A172 (cell line): ENCODE measurements at regions not wholly inside any gene's neighbourhood (a gene's known extent, or its start where the extent isn't known, plus 50 kb on each side); places are given as distances from the start of the nearest gene placed in this dataset.

Experiments
- DNase-seq: peaks from one replicate; pipeline ENCODE4 v3.0.0-alpha.2; 2015; ENCODE audit warnings: low spot score

DNA sequence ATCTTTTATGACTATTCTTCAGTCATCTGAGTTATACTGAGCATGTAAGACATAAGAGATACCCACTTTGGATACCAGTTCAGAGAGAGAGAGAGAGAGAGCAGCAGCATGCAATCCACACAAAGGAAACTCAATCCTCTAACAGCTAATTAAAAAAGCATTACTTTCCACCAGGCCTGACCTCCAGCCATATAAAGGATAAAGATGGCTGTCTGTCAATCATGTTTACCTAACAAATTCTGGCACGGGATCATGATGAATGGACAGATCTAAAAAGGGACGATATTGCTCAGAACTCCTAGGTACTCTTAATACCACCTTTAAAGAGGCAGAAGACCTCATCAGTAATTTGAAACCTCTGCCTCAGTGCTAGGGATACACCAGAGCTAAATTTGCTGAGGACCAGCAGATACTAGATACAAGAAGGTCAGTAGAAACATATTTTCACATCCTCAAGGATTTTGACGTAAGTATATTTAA is 159.2 kb downstream of the RPS12 start:
- no peak for DNase-seq

GRCh38 chr6:132974122-132974521 is 159.8 kb downstream of the RPS12 start:
- DNase-seq: no peak

- DNase-seq: no peak
Measured at GRCh38 chr6:132977413-132977812, 163.0 kb downstream of the RPS12 start.

- no peak for DNase-seq
Measured at GRCh38 chr6:132978685-132979084, 164.3 kb downstream of the RPS12 start.

DNA sequence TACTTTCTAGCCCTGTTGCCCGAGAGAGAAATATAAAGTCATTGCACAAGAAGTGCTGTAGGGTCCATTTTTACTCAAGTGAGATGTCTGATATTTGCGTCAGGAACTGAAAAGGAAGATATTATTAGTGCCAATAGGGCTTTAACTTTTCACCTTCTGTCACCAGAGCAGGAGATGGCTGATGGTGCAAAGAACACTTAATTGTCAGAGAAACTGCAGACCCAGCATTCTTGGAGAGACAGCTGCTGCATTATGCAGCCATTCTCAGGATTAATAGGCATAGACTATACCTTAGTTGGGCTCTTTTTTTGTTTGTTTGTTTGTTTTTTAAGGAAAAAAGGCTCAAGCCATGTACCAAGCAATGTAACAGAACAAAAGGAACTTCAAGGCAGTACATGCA is 179.4 kb downstream of the RPS12 start:
- no peak for DNase-seq

DNA sequence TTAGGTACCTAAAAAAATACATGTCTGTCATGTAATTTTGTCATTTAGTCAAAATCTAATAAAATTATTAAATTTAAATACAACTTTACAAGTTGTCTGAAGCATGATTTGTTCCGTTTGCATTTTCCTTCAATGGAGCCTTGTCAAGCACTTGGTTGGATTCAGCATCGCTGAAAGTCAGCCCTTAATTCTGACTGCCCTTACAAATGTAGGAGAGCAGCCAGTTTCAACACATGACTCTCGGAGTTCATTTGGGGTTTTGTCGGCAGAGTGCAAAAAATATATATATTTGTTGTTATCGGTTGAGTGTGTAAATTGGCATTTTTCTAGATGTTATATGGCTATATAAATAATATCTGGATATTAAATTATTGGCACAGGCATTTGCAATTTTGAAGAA is 180.6 kb downstream of the RPS12 start:
- DNase-seq: no peak

DNA sequence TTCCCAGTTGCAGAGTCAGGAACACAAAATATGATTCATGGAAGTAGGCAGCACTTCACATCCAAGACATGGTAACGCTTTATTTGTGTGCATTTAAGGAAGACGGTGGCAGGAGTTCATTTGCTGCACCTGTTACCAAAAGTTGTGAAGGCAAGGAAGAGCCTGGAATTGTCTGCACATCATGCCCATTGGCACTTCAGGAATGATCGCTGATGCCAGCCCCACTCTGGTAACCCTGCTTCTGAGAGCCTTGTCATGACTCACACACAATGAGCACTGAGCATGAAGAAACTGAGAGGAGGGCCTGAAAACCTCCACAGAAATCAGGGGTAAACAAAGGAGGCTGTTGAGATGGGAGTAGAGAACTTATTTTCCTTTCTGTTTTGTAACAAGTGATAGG is 181.1 kb downstream of the RPS12 start:
- no peak for DNase-seq

GRCh38 chr6:132998418-132998817 is 184.0 kb downstream of the RPS12 start:
- DNase-seq: no peak

GRCh38 chr6:133001040-133001565 is 186.7 kb downstream of the RPS12 start:
- DNase-seq: no peak

DNA sequence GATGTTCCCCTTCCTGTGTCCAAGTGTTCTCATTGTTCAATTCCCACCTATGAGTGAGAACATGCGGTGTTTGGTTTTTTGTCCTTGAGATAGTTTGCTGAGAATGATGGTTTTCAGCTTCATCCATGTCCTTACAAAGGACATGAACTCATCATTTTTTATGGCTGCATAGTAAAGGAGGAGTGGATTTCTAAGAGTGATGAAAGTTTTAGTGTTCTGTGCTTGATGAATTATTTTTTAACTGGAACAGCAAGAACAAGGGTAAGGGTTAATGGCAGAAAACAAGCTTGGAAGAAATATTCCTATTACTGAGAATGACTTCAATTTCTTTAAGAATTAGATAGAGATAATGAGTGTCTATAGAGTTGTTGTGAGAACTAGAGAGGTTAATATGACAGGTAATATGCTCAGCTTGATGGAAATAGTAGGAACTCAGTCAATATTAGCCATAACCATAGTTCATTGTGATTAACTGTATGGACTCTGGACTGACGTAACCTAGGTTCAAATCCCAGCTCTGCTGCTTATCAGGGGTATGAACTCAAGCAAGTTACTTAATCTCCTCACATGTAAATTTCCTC is 190.0 kb downstream of the RPS12 start:
- DNase-seq: no peak

DNA sequence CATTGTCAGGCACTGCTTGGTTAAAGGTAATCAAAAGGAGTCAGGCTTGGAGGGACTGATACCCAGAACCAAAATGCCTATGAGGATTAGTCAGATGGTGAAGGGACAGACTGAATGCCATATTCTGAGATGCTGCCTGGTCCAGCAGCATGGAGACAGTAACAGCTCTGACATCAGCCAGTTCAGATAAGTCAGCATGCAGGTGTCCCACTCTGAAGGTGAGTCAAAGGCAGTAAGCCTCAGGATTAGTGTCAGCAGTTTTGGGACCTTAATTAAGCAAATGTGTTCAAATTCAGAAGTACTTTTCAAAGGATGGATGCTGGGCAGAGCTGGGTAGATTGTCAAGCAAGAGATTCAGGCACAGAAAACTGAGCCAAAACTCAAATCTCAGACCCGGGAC is 198.4 kb downstream of the RPS12 start:
- no peak for DNase-seq

DNA sequence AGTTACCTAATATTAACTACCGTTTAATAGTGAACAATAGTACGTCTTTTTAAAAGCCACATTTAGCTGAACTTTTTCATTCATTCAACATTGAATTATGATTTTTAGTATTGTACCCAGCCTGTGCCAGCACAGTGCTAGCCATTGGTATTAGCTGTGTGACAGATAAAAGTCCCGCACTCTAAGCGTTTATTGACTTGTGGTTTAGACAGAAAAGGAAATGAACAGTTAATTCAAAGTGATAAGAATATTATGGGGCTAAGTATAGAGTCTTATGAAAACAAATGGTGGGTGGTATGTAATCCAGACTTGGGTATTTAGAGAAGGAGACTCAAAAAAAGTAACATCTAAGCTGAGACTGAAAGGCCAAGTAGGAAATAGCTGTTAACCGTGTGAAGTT is 202.3 kb downstream of the RPS12 start:
- no peak for DNase-seq

GRCh38 chr6:133017581-133017980 is 203.2 kb downstream of the RPS12 start:
- DNase-seq: no peak

GRCh38 chr6:133026705-133027104 is 212.3 kb downstream of the RPS12 start:
- DNase-seq: no peak

DNA sequence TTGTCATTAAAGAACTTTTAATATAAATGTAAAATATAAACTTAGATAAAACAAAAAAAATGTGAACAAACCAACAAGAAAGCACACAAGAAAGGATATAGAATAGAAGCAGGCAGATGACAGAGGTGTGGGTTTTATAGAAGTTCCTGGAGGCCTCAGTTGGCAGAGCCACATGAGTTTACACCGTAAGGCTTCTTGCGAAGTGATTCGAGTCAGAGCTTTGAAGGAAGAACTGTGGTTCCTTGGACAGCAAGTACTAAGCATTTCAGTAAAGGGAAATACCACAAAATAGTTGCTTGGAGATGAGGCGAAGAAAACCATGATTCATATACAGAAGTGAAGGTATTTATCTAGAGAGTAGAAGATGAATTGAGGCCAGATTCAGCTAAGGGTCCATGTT is 207.9 kb upstream of the EYA4 start:
- DNase-seq: no peak

DNA sequence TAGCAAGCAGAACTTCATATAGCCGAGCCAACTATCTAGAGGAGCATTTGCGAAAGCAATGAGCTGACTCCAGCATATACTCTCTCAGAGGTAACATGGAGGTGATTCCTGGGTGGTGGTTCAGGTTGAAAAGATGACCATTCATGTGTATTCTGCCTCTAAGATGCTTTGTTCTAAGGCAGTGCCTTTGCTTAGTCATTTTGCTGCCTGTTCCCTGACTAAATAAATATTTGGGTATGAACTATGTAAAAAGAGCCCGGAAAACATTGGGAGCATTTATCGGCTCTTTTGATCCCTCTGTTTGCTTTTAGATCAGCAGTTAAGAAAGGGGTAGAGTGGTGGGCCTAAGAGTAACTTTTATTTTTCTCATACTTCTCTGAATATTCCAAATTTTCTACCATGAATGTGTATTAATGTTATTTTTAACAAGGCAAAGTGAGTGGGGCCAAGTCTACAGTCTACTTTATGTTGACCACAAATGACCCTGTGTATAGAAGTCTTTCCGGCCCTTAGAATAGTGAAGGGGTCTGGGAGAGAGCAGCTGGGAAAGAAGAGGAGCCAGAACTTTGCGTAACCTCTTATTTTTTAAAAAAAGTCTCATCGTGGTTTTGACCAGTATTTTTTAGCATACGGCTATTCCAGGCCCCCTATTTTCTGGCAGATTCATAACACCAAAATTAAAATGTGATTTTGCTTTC is 206.5 kb upstream of the EYA4 start:
- no peak for DNase-seq

DNA sequence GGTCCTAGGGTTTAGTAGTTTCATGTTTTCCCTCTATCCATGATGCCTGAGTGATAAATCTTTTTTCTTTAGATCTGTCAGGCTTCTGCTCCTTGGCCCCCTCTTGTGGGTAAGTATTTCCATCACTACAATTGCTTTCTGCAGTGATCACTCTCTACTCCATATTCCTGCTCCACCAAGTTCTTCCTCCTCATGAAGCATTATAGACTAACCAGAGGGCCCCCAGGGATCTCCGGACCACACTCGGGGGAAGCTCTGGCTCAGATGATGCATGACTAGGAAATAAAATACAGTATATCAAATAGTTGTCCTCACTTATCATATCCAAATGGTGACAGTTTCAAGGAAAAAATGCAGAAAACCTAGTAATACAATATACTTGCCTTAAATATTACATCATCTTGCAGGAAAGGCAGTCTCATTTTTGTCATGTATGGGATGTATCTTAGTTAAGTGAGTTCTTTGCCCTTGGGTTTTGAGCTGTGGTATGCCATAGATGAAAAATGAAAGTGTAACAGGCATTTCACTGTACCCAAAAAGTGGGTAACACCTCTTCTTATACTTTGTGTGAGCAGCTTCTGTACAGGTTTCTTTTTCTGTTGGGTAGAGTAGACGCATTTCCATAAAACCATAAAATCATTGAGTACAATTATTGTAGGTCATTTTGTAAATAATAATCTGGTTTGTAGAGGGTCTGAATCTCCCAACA is 200.9 kb upstream of the EYA4 start:
- DNase-seq: peak; percentile 6

DNA sequence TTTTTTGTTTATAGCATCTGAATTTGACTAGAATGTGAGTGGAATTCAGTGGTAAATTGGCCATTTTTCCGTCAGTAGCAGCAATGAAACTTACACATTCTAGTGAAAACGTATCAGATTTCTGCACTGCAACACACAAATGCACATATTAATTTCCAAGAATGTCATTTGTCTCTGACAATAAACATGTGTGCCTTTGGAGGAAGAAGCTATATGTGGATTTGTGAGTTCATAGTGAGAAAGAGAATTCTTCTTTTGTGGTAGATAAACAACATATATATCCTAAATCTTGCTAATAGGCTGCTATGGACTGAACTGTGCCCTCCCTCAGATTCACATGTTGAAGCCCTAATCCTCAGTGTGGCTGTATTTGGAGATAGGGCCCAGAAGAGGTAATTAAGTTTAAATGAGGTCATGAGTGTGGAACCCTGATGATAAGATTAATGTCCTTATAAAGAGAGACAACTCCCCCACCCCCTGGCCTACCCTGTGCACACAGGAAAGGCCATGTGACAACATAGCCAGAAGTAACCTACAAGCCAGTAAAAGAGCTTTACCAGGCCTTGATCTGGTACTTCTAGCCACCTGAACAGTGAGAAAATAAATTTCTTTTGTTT is 200.2 kb upstream of the EYA4 start:
- DNase-seq: no peak

DNA sequence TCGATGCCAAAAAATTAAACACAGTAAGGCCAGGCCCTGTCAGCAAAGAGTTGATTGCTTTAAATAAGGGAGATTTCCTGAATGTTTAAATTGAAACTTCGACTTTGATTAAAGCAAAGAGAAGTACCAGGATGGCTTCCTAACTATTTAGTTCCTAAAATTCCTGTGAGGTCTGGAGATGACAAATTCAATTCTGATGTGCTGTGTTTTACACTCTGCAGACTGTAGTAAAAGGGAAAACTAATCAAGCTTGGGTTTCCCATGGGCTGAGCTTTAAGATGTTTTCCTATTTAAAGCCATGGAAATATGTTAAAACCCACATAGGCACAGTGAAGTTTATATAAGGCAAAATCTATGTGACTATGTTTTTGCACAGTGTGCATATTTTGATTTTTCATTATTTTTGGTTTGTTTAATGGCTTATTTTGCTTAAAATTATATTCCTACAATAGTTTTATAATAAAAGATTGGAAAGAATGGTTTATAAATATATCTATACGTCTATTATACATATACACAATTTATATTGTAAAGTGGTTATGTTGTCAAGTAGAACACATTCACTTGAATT is 198.5 kb upstream of the EYA4 start:
- no peak for DNase-seq

- DNase-seq: no peak
Measured at GRCh38 chr6:133046576-133046975, 194.6 kb upstream of the EYA4 start.

GRCh38 chr6:133047065-133047665 is 194.0 kb upstream of the EYA4 start:
- DNase-seq: no peak

DNA sequence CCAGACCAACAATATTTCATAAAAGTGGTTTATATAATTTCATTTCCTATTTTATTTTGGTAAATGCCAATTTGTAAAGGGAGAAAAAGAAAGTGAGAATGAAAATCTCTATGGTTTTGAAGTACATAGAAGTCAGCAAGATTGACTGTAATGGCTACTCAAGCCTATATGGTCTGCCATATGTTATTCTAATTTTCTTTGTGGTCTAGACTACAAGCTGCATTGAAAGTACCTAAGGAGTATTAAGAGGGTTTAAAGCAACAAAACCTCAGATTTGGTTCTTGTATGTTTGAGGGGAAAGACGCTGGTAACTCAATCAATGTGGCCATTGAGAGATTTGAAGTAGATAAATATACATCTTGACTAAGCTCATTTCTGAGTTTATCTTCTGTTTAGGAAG is 193.5 kb upstream of the EYA4 start:
- DNase-seq: no peak
